22Rv1 (cell line): ENCODE measurements at regions not wholly inside any gene's neighbourhood (a gene's known extent, or its start where the extent isn't known, plus 50 kb on each side); places are given as distances from the start of the nearest gene placed in this dataset.

Experiments used
- CTCF ChIP-seq: fragments of 450-650 bp; IDR thresholded peaks from 2 replicates; pipeline ENCODE4 v1.5.1; 2017; ENCODE audit warnings: mild to moderate bottlenecking
- ZFX ChIP-seq: fragments of 450-650 bp; IDR thresholded peaks from 2 replicates; pipeline ENCODE4 v1.6.1; 2017; ENCODE audit warnings: antibody characterized with exemption, borderline replicate concordance

GRCh38 chr10:2120746-2121145 lies 383.4 kb upstream of the ADARB2 start:
- no peak for TF ChIP-seq CTCF
- no peak for TF ChIP-seq ZFX
